Activated T-cell treated with anti-CD3 and anti-CD28 coated beads, Interleukin-2, amount 50 U/mL, for 24 hours (primary cell): ENCODE measurements at regions not wholly inside any gene's neighbourhood (a gene's known extent, or its start where the extent isn't known, plus 50 kb on each side); places are given as distances from the start of the nearest gene placed in this dataset.

ENCODE experiments used
- DNase-seq: peaks from one replicate; pipeline ENCODE4 v3.0.0-alpha.2; 2020
- H3K27ac Mint-ChIP-seq: 2 replicates; pipeline ENCODE4 v1.8.0; 2020; ENCODE audit warnings: mild to moderate bottlenecking, mixed read lengths
- H3K27me3 Mint-ChIP-seq: 2 replicates; pipeline ENCODE4 v1.8.0; 2020; ENCODE audit warnings: mixed read lengths
- H3K36me3 Mint-ChIP-seq: 2 replicates; pipeline ENCODE4 v1.8.0; 2020; ENCODE audit warnings: low read depth, mixed read lengths
- H3K4me1 Mint-ChIP-seq: 2 replicates; pipeline ENCODE4 v1.8.0; 2020; ENCODE audit warnings: low read depth, mixed read lengths
- H3K4me3 Mint-ChIP-seq: 2 replicates; pipeline ENCODE4 v1.8.0; 2020; ENCODE audit warnings: mild to moderate bottlenecking, moderate library complexity, mixed read lengths
- H3K9me3 Mint-ChIP-seq: 2 replicates; pipeline ENCODE4 v1.8.0; 2020; ENCODE audit warnings: mixed read lengths

GRCh38 chr5:29852329-29852728 lies 1341.2 kb upstream of the CDH6 start:
- Mint-ChIP-seq H3K9me3 (peaks cover 21% of the 10 kb centered on the region), H3K27me3 (no peaks in the 10 kb centered on the region), H3K4me3 (no peak overlapping the region), H3K36me3 (no peaks in the 10 kb centered on the region), H3K4me1 (no peaks in the 10 kb centered on the region), H3K27ac (no peak overlapping the region)
- no peak for DNase-seq

- H3K27ac Mint-ChIP-seq = no peak overlapping the region
- no peak overlapping the region for H3K4me3 Mint-ChIP-seq
- no peaks in the 10 kb centered on the region for H3K27me3 Mint-ChIP-seq
- no peak for DNase-seq
- H3K9me3 Mint-ChIP-seq = peaks cover 9% of the 10 kb centered on the region
- no peaks in the 10 kb centered on the region for H3K36me3 Mint-ChIP-seq
- H3K4me1 Mint-ChIP-seq = no peaks in the 10 kb centered on the region
These were observed 1348.3 kb upstream of the CDH6 start for GRCh38 chr5:29845206-29845605.

DNA sequence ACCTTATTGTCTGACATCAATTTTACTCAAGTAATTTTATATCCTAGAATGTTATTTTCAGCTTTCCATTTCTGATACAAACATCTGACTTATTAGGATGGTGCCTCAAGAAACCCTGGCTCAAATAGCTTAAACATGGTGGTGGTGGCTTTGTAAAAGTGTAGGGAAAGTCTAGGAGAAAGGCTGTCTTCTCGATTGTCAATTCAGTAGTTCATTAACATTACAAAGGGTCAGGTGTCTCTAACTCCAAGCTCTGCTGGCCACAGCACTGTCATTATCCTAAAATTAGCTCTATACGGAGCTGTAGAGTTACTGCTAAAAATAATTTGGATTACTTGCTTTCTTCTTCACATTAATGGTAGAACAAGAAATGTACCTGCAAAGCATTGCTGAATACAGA lies 1360.1 kb upstream of the CDH6 start:
- Mint-ChIP-seq H3K27ac (no peak overlapping the region), H3K9me3 (peaks cover 36% of the 10 kb centered on the region), H3K4me1 (no peaks in the 10 kb centered on the region), H3K36me3 (no peaks in the 10 kb centered on the region), H3K27me3 (no peaks in the 10 kb centered on the region), H3K4me3 (no peak overlapping the region)
- DNase-seq = no peak

GRCh38 chr5:29822521-29822920 lies 1371.0 kb upstream of the CDH6 start:
- DNase-seq = no peak
- no peaks in the 10 kb centered on the region for H3K36me3 Mint-ChIP-seq
- no peak overlapping the region for H3K27ac Mint-ChIP-seq
- no peak overlapping the region for H3K4me3 Mint-ChIP-seq
- H3K4me1 Mint-ChIP-seq = no peaks in the 10 kb centered on the region
- peaks cover 16% of the 10 kb centered on the region for H3K9me3 Mint-ChIP-seq
- no peaks in the 10 kb centered on the region for H3K27me3 Mint-ChIP-seq

GRCh38 chr5:29811914-29812679 lies 1381.4 kb upstream of the CDH6 start:
- Mint-ChIP-seq H3K4me1 (no peaks in the 10 kb centered on the region), H3K36me3 (no peaks in the 10 kb centered on the region), H3K27me3 (no peaks in the 10 kb centered on the region), H3K27ac (no peak overlapping the region), H3K4me3 (no peak overlapping the region), H3K9me3 (peaks cover 24% of the 10 kb centered on the region)
- no peak for DNase-seq

DNA sequence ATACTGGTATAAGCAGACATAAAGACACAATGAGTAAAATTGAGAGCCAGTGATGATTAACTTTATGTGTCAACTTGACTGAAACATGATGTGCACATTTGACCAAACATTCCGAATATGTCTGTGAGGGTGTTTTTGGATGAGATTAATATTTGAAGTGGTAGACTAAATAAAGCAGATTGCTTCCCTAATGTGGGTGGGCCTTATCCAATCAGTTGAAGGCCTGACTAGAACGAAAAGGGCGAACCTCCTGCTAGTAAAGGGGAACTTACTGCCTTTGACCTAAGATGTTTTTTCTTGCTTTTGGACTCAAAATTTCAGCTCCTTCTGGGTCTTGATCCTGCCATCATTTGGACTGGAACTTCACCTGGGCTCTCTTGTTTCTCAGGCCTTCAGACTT lies 1387.7 kb upstream of the CDH6 start:
- no peak for DNase-seq
- H3K27ac Mint-ChIP-seq = no peak overlapping the region
- H3K4me3 Mint-ChIP-seq = no peak overlapping the region
- no peaks in the 10 kb centered on the region for H3K27me3 Mint-ChIP-seq
- H3K4me1 Mint-ChIP-seq = no peaks in the 10 kb centered on the region
- H3K9me3 Mint-ChIP-seq = peaks cover 19% of the 10 kb centered on the region
- H3K36me3 Mint-ChIP-seq = no peaks in the 10 kb centered on the region

- no peaks in the 10 kb centered on the region for H3K36me3 Mint-ChIP-seq
These were observed 1392.7 kb upstream of the CDH6 start for GRCh38 chr5:29800752-29801151.

DNA sequence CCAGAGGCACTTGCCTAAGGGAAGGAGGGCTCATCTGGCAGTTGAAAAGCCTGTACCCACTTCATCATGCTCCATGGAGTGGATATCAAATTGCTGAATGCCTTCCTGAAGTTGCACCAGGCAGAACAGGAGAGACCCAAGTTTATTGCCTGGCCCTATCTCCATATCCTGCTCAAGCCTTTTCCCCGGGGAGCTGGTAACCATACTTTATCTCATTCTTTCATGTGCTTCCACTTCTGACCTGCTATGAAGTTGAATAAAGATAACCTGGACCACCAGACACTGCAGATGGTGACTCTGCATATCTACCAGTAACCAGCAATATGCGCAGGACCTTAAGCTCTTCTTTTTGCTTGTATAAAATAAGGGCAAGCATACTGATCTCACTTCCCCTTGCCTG lies 1397.5 kb upstream of the CDH6 start:
- no peak for DNase-seq
- H3K36me3 Mint-ChIP-seq = no peaks in the 10 kb centered on the region
- H3K27ac Mint-ChIP-seq = no peak overlapping the region
- H3K9me3 Mint-ChIP-seq = peaks cover 10% of the 10 kb centered on the region
- H3K27me3 Mint-ChIP-seq = no peaks in the 10 kb centered on the region
- no peaks in the 10 kb centered on the region for H3K4me1 Mint-ChIP-seq
- no peak overlapping the region for H3K4me3 Mint-ChIP-seq

More at GRCh38 chr5:29800752-29801151, 1392.7 kb upstream of the CDH6 start:
- Mint-ChIP-seq H3K4me1 (no peaks in the 10 kb centered on the region), H3K4me3 (no peak overlapping the region), H3K9me3 (peaks cover 12% of the 10 kb centered on the region), H3K27ac (no peak overlapping the region), H3K27me3 (no peaks in the 10 kb centered on the region)
- no peak for DNase-seq

DNA sequence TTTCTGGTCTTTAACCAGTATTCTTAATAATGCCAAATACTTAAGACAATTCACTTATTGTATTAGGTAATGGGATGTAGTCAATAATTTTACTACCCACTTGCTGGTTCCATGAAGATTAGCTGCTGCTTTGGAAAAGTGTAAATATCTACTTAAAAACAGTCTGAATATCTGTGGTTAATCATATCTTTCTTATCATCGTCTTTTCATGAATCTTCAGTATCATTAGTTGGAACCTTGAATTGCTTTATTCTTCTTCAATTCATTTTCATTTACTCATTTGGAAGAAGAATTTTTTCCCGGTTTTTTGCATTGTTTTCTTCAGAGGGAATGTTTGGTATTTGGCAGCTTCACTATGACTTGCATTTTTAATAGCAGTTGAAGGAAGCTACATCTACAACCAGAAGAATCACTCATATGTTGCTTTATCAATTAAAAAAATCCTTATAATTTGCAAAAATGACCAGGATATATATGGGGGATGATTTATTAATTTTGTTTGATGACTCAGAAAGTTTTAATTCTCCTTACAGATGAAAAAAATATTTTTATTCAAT lies 1398.3 kb upstream of the CDH6 start:
- Mint-ChIP-seq H3K27me3 (no peaks in the 10 kb centered on the region), H3K4me3 (no peak overlapping the region), H3K36me3 (no peaks in the 10 kb centered on the region), H3K27ac (no peak overlapping the region), H3K4me1 (no peaks in the 10 kb centered on the region), H3K9me3 (peaks cover 6% of the 10 kb centered on the region)
- no peak for DNase-seq

- H3K27me3 Mint-ChIP-seq = no peaks in the 10 kb centered on the region
- no peak overlapping the region for H3K27ac Mint-ChIP-seq
- H3K36me3 Mint-ChIP-seq = no peaks in the 10 kb centered on the region
These were observed 1399.2 kb upstream of the CDH6 start for GRCh38 chr5:29794141-29794787.

DNA sequence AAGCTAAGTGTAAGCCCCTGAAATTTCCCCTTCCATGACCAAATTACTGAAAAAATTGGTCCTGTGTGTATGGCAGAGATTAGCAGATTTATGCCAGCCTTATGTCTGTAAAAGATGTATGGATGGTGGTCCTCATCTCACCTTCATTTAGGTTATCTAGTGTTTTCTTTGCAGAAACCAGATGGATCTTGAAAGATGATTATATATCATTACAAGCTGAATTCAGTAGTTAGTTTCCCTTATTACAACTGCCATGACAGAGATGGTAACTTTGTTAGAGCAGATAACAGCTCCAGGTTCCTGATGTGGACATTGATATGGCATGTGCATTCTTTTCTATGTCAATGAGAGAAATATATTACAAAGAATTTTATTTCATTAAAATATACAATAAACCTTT lies 1403.2 kb upstream of the CDH6 start:
- peaks cover 23% of the 10 kb centered on the region for H3K9me3 Mint-ChIP-seq
- H3K36me3 Mint-ChIP-seq = no peaks in the 10 kb centered on the region
- no peak overlapping the region for H3K27ac Mint-ChIP-seq
- no peaks in the 10 kb centered on the region for H3K27me3 Mint-ChIP-seq
- DNase-seq = no peak
- H3K4me1 Mint-ChIP-seq = no peaks in the 10 kb centered on the region
- H3K4me3 Mint-ChIP-seq = no peak overlapping the region

More at GRCh38 chr5:29794141-29794787, 1399.2 kb upstream of the CDH6 start:
- peaks cover 6% of the 10 kb centered on the region for H3K9me3 Mint-ChIP-seq
- H3K4me1 Mint-ChIP-seq = no peaks in the 10 kb centered on the region
- DNase-seq = no peak
- H3K4me3 Mint-ChIP-seq = no peak overlapping the region

DNA sequence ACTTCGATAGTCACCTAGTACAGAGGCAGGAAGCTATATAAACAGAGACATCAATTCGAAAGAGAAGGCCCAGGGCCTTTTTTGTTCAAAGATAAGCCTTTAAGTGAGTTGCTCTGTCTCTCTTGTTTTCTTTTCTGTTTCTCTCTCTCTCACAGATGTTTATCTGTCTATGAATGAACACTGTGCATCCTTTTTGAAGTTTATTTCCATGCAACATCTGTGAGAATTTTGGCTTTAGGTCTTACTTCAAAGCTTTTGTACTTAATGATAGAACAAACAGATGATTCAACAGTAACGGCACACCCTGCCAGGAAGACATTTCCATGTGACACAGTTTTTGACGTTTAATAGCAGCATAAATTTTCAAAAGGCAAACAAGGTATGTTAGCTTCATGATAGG lies 1413.1 kb upstream of the CDH6 start:
- no peak for DNase-seq
- H3K9me3 Mint-ChIP-seq = peaks cover 8% of the 10 kb centered on the region
- no peak overlapping the region for H3K27ac Mint-ChIP-seq
- no peaks in the 10 kb centered on the region for H3K4me1 Mint-ChIP-seq
- H3K36me3 Mint-ChIP-seq = no peaks in the 10 kb centered on the region
- no peaks in the 10 kb centered on the region for H3K27me3 Mint-ChIP-seq
- no peak overlapping the region for H3K4me3 Mint-ChIP-seq

DNA sequence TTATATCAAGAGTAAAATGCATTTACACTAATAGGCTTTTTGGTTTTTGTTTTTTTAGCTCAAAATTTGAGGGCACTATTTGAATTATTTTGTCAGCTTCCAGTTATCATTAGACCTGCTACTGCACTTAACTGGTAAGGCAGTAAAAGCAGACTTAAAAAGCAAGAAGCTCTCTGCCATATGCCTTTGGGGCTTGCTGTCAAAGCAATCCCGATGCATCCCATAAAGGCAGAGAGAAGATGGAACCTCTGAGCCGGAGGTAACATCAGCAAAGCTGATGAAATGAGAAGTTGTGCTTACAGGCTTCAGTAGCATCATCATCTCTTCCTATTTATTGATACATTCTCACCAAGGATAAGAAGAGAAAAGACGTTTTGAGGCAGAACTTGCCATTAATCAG lies 1414.3 kb upstream of the CDH6 start:
- DNase-seq = no peak
- H3K27ac Mint-ChIP-seq = no peak overlapping the region
- no peaks in the 10 kb centered on the region for H3K4me1 Mint-ChIP-seq
- H3K27me3 Mint-ChIP-seq = no peaks in the 10 kb centered on the region
- H3K36me3 Mint-ChIP-seq = no peaks in the 10 kb centered on the region
- peaks cover 6% of the 10 kb centered on the region for H3K9me3 Mint-ChIP-seq
- H3K4me3 Mint-ChIP-seq = no peak overlapping the region

DNA sequence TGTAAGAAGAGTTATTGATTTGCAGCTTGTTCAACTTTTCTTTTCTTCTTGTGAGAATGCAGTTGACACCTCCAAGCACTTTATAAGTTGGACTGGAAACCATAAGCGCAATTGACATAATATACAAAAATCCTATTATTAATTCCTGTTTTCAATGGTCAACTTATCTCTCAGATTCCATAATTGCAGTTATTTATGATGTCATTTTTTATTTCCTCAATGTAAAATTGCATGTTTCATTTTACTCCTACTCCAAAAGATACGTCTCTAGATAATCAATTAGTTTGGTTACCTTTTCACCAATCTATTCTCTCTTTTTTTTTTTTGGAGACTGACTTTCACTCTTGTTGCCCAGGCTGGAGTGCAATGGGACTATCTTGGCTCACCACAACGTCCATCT lies 1416.1 kb upstream of the CDH6 start:
- H3K36me3 Mint-ChIP-seq = no peaks in the 10 kb centered on the region
- H3K4me1 Mint-ChIP-seq = no peaks in the 10 kb centered on the region
- H3K4me3 Mint-ChIP-seq = no peak overlapping the region
- peaks cover 8% of the 10 kb centered on the region for H3K9me3 Mint-ChIP-seq
- no peak for DNase-seq
- H3K27me3 Mint-ChIP-seq = no peaks in the 10 kb centered on the region
- H3K27ac Mint-ChIP-seq = no peak overlapping the region

GRCh38 chr5:29770936-29771335 lies 1422.5 kb upstream of the CDH6 start:
- H3K4me3 Mint-ChIP-seq = no peak overlapping the region
- no peaks in the 10 kb centered on the region for H3K4me1 Mint-ChIP-seq
- H3K9me3 Mint-ChIP-seq = peaks cover 15% of the 10 kb centered on the region
- DNase-seq = no peak
- no peaks in the 10 kb centered on the region for H3K36me3 Mint-ChIP-seq
- no peak overlapping the region for H3K27ac Mint-ChIP-seq
- H3K27me3 Mint-ChIP-seq = no peaks in the 10 kb centered on the region
